Urothelium cell line (cell line): ENCODE measurements at regions not wholly inside any gene's neighbourhood (a gene's known extent, or its start where the extent isn't known, plus 50 kb on each side); places are given as distances from the start of the nearest gene placed in this dataset.
A peak's percentile ranks its signal among the peaks of the same experiment; 100 is the strongest.

ENCODE experiments used
- DNase-seq: peaks from one replicate; pipeline ENCODE4 v3.0.0; 2011; ENCODE audit warnings: low spot score, mixed read lengths
- FAIRE-seq: peaks from 2 replicates; lab custom pipeline; 2011; peaks lifted over from hg19 to GRCh38; lab: Jason Lieb, UNC

DNA sequence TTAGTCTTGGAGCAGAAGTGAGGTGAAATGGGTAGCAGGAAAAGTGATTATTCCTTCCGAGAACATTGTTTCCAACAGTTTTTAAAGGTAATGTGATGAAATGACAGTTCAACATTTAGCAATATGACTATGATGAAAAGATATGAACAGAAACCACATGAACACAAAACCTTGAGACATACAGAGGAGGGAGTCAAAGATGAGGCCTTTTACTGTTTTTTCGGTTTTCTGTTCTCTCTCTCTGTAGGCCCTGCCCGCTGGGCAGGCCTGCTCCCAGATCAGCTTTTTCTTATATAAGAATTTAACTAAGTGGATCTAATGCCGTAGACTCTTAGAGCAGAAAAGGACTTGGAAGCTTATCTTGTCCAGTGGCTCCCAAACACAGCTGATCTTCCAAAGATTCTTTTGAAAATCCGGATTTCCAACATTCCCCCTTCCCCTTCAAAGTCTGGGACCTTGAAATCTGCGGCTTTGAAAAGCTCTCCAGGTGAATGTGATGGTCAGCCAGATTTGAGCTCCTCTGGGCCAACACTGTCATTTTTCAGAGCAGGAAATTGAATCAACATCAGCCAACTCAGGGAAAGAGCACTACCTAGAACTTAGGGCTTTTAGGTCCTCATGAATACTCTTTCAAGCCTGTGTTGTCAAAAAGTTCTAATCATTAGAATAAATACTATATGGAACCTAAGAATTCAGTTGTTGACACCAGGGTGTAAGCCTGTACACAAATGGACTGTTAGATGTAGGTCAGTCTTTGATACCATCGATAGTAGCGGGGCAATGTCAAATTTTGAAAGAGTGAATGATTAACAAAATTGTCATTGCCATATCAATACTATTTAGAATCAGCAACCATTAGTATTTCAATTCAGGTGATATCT lies 372.7 kb downstream of the SHQ1 start:
- FAIRE-seq = no peak
- no peak for DNase-seq

- FAIRE-seq (no peak), DNase-seq (no peak)
Measured at GRCh38 chr3:72474775-72475174, 373.5 kb downstream of the SHQ1 start.

DNA sequence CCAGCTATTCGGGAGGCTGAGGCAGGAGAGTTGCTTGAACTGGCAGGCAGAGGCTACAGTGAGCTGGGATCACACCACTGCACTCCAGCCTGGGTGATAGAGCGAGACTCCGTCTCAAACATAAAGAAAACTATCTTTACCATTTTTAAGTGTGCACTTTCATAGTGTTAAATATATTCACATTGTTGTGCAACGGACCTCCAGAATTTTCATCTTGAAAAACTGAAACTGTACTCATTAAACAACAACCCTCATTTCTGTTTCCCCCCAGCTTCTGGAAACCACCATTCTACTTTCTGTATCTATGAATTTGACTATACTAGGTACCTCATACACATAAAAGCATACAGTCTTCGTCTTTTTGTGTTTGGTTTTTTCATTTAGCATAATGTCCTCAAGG lies 375.1 kb downstream of the SHQ1 start:
- FAIRE-seq (no peak), DNase-seq (no peak)

DNA sequence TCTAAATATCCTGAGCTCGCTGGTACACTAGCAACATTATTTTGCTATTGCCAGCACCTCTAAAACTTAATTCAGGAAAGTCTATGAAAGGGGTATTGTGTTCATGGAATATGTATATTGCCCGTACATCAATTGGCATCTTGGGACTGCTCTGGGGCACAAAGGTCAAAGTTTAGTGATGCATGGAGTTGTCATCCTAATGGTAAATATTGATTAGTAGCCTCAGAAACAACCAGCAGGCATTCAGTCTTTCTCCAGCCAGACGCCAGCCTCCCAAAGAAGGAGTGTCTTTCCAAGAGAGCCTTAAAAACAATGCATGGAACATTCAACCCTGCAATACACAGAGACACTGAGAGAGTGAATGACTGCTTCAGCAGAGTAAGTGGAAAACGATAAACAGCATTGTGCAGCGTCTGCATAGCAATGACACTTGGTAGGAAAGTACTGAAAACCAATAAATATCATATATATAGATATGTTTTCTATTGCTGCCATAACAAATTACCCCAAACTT lies 377.3 kb downstream of the SHQ1 start:
- FAIRE-seq = no peak
- no peak for DNase-seq

DNA sequence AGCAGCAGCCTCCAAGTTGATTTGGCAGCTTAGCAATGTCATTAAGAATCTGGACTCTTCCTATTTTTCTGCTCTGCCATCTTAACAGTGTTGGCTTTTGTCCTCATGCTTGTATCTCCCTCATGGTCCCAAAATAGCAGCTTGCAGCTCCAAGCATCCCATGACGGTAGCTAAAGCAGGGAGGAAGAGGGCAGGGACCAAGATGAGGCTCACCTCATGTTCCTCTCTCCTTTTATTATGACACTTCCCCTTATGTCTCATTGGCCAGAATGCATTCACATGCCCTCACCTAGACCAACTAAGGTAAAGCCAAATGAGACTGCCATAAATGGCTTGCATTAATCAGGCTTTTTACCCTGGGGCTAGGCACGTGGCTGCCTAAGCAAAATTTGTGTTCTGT lies 382.4 kb downstream of the SHQ1 start:
- no peak for FAIRE-seq
- no peak for DNase-seq

- DNase-seq (no peak), FAIRE-seq (no peak)
Measured at GRCh38 chr3:72463083-72463482, 385.2 kb downstream of the SHQ1 start.

GRCh38 chr3:72462595-72463011 lies 385.6 kb downstream of the SHQ1 start:
- DNase-seq (no peak), FAIRE-seq (no peak)

- DNase-seq (no peak), FAIRE-seq (no peak)
Measured at GRCh38 chr3:72461787-72462186, 386.5 kb downstream of the SHQ1 start.

DNA sequence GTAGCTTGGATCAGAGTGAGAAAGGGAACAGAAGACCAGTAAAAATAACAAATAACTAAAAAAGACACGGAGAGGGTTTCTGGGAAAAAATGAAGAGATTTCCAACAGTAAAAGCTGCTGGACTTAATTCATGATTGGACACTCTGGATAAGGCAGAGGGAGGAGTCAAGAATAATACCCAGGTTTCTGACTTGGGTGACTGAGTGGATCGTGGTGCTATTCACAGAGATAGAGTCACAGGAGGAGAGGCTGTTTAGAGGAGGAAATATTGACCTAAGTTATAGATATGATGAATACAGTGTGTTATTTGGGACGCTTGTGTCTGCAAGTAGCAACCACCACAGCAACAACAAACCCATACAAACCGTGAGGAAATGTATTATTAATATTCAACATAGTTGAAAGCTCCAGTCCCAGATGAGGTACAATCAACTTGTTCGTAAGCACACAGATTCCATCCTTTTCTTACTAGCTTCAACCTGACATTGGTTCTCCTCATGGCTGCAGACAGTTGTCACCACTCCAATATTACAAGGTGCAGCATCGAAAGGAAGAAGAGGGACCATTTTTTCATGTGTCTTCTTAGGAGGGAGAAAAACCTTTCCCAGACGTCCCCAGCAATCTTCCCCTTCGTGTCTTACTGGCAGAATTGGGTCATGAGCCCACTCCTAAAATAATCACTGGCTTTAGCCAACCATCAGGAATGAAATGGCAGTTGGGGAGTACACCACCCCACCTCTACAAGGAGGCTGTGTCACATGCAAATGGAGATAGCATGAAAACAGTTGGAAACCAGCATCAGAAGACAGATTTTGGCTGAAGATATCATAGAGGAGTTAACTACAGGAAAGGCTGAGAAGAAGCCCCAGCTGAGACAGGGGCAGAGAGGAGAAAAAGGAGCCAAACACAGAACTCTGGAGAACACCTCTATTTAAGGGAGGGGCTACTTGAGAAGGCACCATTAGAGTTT lies 387.8 kb downstream of the SHQ1 start:
- no peak for DNase-seq
- no peak for FAIRE-seq

DNA sequence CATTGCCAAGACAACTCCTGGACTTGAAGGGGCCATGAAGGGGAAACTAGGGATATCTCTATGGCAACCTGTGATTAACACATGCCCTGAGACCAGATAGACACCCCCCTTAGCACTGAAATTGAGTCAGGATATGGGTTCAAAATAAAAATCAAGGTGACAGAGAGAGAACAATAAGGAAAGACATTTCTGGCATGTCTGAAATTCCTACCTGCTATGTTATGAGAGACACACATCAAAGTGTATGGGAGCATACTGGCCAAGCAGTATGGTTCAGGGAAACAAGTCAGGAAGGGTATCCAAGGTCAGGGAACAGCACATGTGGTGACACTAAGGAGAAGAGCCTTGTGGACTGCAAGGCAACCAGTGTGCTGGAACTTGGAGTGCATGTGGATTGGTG lies 388.7 kb downstream of the SHQ1 start:
- no peak for FAIRE-seq
- no peak for DNase-seq

- FAIRE-seq (no peak), DNase-seq (no peak)
Measured at GRCh38 chr3:72458375-72458774, 389.9 kb downstream of the SHQ1 start.

- no peak for FAIRE-seq
- DNase-seq = no peak
Measured at GRCh38 chr3:72454441-72454840, 393.8 kb downstream of the SHQ1 start.

DNA sequence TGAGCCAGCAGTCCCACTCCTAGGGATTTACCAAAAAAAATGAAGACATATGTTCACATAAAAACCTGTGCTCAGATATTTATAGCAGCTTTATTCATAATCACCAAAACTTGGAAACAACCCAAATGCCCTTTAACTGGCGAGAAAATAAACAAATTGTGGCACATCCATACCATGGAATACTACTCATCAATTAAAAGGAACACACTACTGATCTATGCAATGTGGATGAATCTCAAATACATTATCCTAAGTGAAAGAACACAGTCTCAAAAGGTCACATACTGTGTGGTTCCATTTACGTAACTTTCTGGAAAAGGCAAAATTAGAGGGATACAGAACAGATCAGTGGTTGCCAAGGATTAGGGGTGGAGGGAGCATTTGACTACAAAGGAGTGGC lies 394.5 kb downstream of the SHQ1 start:
- FAIRE-seq (no peak), DNase-seq (no peak)

DNA sequence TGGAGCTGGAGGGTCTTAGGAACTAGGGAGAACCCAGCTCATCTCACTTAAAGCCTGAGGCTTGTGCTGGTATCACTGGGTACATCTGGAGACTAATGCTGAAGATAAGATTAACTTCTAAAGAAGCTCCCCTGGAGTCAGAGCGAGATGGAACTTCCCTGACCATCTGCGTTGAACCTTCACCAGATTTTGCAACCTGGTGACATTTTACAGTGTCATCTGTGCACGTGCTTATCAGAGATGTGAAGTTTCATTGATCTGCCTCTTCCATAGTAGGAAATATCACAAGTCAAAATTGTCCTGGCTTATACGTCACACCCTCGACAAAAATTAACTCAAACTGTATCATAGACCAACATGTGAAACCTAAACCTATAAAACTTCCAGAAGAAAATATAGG lies 395.5 kb downstream of the SHQ1 start:
- DNase-seq = no peak
- FAIRE-seq = no peak

- no peak for DNase-seq
- no peak for FAIRE-seq
Measured at GRCh38 chr3:72451841-72452240, 396.4 kb downstream of the SHQ1 start.

DNA sequence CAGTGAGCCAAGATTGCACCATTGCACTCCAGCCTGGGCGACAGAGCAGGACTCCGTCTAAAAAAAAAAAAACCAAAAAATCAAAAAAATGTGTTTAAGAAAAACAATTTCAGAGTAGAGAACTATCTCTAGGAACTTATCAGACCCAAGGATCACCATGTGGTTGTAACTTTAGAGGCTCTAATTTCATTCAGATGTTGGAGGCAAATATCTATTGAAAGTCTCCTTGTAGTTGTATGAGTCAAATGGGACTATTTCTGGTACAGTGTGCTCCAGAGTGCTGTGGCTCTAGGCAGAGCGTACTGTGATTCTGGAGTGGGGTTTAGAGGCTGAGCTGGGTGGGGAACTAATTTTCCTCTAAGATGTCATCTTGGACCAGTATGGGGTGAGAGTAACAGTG lies 398.7 kb downstream of the SHQ1 start:
- FAIRE-seq (no peak), DNase-seq (no peak)

DNA sequence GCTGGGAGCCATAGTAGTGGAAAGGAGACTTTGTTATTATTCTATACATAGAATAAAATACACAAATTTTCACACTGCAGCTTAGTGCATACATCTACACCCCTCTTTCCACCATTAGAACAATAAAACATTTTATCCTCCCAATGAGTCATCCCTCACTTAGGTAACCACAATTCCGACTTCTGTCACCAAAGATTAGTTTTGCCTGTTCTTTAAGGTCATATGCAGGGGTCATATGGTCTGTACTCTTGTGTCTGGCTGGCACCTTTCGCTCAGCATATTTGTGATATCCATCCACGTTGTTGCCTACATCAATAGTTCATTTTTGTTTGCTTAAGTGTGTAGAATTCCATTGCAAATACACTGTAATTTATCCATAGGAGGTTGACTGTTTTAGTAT lies 399.4 kb downstream of the SHQ1 start:
- FAIRE-seq = no peak
- DNase-seq = peak; percentile 37

DNA sequence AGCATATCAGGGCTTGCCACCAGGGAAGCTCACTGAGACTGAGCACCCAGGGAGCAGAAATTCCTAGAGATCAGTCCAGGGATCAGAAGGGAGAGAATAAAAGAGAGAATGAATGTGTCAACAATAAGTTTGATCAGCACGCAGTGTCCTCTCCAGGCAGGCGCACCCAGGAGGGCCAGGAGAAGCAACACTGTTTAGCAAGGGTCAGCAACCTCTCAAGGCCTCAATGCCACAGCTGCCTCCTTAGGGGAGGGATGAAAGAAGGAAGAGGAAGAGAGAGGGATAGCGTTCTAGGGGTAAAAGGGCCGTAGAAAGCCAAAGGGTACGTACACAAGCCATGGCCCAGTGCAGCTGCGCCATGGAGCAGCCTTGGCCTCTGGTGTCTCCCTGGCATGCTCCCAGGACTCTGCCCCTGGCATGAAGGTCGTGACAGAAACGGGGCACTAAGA lies 399.8 kb downstream of the SHQ1 start:
- DNase-seq (peak; percentile 35), FAIRE-seq (no peak)

DNA sequence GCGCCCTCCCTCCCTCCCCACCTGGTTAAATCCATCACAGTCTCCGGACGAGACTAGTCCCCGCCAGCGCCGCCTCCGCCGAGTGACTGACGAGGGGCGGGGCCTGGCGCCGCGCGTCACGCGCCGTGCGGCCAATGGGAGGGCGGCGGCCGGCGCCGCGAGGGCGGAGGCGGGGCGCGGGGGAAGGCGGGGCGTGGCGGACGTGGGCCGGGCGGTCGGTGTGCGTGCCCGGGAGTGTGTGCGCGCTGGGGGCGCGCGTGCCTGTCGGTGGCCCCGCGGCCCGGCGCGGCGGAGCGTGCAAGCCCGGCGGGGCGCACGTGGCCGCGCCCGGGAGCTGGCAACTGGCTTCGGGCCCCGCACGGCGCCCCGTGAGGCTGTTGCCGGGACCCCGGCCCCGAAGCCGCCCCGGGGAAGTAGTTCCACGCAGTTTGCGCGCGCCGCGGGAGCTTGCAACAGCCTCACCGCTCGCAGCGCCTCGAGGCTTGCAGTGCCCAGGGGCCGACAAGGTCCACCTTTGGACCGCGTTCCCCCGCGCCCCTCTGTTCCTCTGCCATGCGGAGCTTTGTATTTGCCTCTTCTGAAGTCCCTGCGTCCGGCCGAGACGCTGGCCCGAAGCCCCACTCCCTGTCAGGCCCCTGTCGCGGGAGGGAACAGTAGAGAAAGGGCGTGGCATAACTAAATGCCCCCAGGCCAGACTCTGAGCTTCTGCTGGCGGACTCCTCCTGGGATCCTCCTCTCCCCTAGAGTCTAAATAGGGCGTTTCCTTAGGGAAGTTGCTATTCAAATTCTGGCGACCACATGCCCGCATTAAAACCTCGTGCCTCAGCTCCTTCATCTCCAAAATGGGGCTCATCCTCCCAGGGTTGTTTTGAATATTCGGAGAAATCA lies 400.9 kb downstream of the SHQ1 start:
- FAIRE-seq (peak; percentile 96), DNase-seq (peak; percentile 96)
